Astrocyte of the cerebellum (primary cell): ENCODE measurements at regions not wholly inside any gene's neighbourhood (a gene's known extent, or its start where the extent isn't known, plus 50 kb on each side); places are given as distances from the start of the nearest gene placed in this dataset.

Source experiments
- DNase-seq: peaks from one replicate; pipeline ENCODE4 v3.0.0-alpha.2; 2011; ENCODE audit warnings: low read depth
- H3K4me3 ChIP-seq: 2 replicates; pipeline ENCODE4 v1.5.1; 2011; ENCODE audit warnings: mild to moderate bottlenecking, low read depth, low read length, moderate library complexity
- in situ Hi-C: cut with HindIII; loops from 2 replicates; pipeline ENCODE4 v1.10.0; 2017; ENCODE audit warnings: low sequenced_read_pairs
- TF ChIP-seq, protein P1 (sequence below): IDR thresholded peaks from 2 replicates; pipeline ENCODE4 v1.5.1; 2012; ENCODE audit warnings: low read length, low read depth, moderate library complexity, mild to moderate bottlenecking; ENCODE audit errors: missing control alignments

DNA sequence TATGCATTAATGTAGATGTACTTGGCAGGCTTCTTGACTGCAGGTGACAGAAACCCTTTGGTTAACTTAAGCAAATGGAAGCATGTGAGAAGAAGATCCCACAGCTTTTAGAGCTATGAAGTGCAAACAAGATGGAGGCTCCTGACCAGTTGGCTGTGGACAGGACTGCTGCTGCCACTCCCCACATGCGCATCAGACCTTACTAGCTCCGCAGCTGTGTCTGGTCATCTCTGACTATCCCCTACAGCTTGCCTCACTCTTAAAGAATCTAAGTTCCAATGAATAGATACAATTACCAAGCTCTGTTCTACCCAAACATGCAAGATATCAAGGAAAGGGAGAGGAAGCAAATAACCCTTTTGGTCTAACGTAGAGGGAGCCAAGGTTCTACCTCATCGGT is 587.6 kb downstream of the DSC3 start:
- DNase-seq: no peak
- TF ChIP-seq, protein P1, sequence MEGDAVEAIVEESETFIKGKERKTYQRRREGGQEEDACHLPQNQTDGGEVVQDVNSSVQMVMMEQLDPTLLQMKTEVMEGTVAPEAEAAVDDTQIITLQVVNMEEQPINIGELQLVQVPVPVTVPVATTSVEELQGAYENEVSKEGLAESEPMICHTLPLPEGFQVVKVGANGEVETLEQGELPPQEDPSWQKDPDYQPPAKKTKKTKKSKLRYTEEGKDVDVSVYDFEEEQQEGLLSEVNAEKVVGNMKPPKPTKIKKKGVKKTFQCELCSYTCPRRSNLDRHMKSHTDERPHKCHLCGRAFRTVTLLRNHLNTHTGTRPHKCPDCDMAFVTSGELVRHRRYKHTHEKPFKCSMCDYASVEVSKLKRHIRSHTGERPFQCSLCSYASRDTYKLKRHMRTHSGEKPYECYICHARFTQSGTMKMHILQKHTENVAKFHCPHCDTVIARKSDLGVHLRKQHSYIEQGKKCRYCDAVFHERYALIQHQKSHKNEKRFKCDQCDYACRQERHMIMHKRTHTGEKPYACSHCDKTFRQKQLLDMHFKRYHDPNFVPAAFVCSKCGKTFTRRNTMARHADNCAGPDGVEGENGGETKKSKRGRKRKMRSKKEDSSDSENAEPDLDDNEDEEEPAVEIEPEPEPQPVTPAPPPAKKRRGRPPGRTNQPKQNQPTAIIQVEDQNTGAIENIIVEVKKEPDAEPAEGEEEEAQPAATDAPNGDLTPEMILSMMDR: no peak
- H3K4me3 ChIP-seq: no peak overlapping the region
- in situ Hi-C loops: no loop called here

DNA sequence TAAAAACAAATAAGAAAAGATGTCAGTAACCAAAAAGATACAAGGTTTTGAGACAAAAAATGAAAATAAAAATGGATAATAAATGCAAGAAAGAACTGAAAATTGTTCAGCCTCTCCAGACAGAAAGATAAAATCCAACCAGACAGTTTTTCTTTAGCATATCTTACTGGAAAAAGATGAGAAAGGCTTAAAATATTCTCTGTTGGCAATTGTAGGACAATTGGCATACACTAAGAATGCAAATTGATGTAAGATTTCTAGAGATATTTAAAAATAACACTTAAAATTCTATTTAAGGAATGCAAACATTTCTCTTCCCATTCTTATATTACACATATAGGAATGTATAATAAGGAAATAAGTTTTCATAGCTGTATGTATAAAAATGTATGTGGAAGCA is 590.6 kb downstream of the DSC3 start:
- in situ Hi-C loops: no loop called here
- TF ChIP-seq, protein P1: no peak
- no peak for DNase-seq

GRCh38 chr18:30450927-30451326 is 591.6 kb downstream of the DSC3 start:
- DNase-seq: no peak
- in situ Hi-C loops: no loop called here
- no peak overlapping the region for H3K4me3 ChIP-seq
- TF ChIP-seq, protein P1: no peak

More for the DNA sequence above, 590.6 kb downstream of the DSC3 start:
- H3K4me3 ChIP-seq: no peak overlapping the region

DNA sequence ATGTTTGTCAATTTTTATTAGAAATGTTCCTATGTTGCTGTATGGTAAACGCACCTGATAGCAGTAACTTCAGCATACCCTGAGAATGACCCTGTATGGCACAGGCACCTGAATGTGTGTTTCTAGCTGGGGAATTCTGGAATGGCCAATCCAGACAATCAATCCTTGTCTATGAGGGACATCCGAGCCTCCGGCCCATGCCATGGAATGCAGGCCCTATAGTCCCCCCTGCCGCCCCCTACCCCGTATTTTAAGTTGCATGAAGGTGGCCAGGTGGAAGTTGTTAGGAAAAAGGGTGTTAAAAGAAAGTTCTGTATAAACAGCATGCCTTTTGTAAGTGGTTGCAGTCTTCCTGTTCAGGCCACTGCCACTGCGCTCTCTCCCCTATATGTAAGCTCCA is 595.9 kb downstream of the DSC3 start:
- TF ChIP-seq, protein P1: no peak
- DNase-seq: no peak
- in situ Hi-C loops: no loop called here
- H3K4me3 ChIP-seq: no peak overlapping the region

DNA sequence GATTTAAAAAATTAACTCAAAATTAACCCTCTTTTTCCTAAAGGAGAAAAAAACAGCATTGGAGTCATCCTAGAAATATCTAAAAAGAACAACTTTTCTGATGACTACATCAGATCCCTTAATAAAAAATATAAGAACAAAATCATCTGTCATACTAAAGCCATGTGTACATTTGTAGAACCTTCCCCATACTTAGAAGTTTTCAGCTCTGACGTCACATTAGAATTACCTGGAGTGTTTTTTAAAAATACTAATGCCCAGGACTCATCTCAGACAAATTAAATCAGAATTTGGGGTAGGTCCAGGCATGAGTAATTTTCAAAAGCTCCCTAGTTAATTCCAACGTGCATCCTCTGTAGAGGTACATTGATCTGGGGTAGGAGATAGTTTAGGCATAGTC is 598.0 kb downstream of the DSC3 start:
- DNase-seq: no peak
- in situ Hi-C loops: no loop called here
- no peak overlapping the region for H3K4me3 ChIP-seq
- TF ChIP-seq, protein P1: no peak

GRCh38 chr18:30440351-30440750 is 602.2 kb downstream of the DSC3 start:
- TF ChIP-seq, protein P1: no peak
- in situ Hi-C loops: no loop called here
- no peak overlapping the region for H3K4me3 ChIP-seq
- no peak for DNase-seq

DNA sequence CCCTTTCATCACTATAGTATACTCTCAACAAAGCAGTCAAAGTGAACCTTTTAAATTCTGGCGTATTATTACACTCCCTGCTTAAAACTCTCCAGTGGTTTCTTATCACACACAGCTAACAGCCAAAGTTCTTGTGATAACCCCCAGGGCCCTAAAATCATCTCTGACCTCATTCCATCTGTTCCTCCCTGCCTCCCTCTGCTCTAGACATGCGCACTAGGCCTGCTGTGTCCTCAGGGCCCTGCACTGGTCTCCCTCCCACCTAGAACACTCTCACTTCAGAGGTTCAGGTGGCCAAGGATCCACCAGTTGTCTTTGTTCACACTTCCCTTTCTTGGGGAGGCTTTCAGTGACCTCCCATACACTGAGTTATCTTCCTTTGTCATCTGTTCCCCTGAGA is 603.4 kb downstream of the DSC3 start:
- no peak for DNase-seq
- no peak overlapping the region for H3K4me3 ChIP-seq
- in situ Hi-C loops: no loop called here
- TF ChIP-seq, protein P1: no peak
